22Rv1 (cell line): ENCODE measurements at regions not wholly inside any gene's neighbourhood (a gene's known extent, or its start where the extent isn't known, plus 50 kb on each side); places are given as distances from the start of the nearest gene placed in this dataset.

Source experiments
- H3K27ac ChIP-seq: fragments of 450-650 bp; 2 replicates; pipeline ENCODE4 v1.5.1; 2017
- ZFX ChIP-seq: fragments of 450-650 bp; IDR thresholded peaks from 2 replicates; pipeline ENCODE4 v1.6.1; 2017; ENCODE audit warnings: antibody characterized with exemption, borderline replicate concordance
- TF ChIP-seq, protein P1 (sequence below): fragments of 450-650 bp; IDR thresholded peaks from 2 replicates; pipeline ENCODE4 v1.5.1; 2017; ENCODE audit warnings: mild to moderate bottlenecking

DNA sequence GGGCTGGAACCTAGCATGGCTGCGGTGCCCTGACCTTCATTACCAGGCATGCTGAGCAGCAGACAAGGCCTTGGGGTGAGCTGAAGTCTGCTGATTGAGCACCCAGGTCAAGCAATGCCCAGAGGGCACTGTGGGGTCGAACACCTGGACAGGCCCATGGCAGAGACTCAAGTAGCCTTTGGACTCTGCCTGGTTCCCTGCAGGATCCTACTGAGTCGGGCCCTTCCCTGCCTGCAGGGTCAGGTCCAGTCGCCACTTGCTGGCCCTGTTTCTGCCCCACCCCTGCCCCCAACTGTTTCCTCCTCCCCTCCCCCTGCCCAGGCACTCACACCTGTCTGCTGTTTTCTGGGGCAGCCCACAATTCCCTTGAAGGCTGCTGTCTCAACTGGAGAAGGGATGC, 483.2 kb upstream of the MKI67 start:
- no peak for TF ChIP-seq ZFX
- TF ChIP-seq, protein P1, sequence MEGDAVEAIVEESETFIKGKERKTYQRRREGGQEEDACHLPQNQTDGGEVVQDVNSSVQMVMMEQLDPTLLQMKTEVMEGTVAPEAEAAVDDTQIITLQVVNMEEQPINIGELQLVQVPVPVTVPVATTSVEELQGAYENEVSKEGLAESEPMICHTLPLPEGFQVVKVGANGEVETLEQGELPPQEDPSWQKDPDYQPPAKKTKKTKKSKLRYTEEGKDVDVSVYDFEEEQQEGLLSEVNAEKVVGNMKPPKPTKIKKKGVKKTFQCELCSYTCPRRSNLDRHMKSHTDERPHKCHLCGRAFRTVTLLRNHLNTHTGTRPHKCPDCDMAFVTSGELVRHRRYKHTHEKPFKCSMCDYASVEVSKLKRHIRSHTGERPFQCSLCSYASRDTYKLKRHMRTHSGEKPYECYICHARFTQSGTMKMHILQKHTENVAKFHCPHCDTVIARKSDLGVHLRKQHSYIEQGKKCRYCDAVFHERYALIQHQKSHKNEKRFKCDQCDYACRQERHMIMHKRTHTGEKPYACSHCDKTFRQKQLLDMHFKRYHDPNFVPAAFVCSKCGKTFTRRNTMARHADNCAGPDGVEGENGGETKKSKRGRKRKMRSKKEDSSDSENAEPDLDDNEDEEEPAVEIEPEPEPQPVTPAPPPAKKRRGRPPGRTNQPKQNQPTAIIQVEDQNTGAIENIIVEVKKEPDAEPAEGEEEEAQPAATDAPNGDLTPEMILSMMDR = no peak
- H3K27ac ChIP-seq = no peak overlapping the region

DNA sequence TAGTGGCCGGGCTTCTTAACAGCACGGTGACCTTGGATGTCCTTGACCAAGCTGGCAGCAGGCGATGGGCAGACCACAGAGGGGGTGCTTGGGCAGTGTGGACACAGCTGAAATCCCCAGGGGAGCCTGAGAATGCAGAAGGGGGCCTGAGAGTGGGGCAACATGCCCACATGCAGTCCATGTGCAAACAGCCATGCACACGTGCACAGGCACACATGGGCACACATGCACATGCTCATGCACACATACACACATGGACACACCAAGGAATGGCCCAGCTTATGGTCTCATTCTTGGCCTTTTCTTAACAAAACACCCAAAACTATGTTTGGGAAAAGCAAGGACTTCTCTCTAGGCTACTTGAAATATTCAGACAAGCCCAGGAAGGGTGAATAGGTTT, 483.9 kb upstream of the MKI67 start:
- H3K27ac ChIP-seq = no peak overlapping the region
- TF ChIP-seq ZFX = no peak
- TF ChIP-seq, protein P1 = no peak

DNA sequence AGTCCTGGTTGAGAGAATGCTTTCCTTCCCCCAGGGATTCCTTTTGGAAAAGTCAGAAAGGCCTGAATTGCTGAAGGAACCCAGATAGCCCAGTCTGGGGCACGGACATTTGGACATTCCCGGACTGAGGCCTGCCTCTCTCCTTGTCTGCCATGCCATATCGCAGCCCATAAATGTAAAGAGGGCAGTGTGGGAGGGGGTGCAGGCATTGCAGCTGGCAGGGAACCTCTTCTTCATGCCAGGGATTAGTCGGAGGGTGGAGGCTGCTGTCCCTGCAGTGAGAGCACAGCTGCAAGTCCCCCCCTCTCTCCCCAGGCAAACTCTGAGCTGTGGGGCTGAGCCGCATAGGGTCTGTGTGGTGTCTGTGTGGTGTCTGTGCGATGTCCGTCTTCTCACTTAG, 486.0 kb upstream of the MKI67 start:
- no peak overlapping the region for H3K27ac ChIP-seq
- no peak for TF ChIP-seq ZFX
- TF ChIP-seq, protein P1 = no peak

DNA sequence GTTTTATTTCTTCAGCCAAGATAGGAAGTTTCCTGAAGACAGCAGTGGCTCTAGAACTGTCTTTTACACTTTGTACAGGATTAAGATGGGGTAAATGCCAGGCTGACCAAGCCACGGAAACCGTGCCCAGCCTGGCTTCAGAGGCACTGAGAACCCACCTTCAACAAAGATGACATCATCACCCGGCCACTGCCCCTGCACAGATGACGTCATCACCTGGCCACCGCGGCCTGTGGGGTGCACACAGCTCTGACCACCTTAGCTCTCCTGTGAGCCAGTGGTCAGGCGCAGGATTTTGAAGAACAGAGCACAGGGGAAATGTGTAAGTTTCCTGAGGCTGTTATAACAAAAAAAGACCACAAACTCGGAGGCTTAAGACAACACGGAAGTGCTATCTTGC, 486.4 kb upstream of the MKI67 start:
- no peak overlapping the region for H3K27ac ChIP-seq
- TF ChIP-seq, protein P1 = no peak
- TF ChIP-seq ZFX = no peak

DNA sequence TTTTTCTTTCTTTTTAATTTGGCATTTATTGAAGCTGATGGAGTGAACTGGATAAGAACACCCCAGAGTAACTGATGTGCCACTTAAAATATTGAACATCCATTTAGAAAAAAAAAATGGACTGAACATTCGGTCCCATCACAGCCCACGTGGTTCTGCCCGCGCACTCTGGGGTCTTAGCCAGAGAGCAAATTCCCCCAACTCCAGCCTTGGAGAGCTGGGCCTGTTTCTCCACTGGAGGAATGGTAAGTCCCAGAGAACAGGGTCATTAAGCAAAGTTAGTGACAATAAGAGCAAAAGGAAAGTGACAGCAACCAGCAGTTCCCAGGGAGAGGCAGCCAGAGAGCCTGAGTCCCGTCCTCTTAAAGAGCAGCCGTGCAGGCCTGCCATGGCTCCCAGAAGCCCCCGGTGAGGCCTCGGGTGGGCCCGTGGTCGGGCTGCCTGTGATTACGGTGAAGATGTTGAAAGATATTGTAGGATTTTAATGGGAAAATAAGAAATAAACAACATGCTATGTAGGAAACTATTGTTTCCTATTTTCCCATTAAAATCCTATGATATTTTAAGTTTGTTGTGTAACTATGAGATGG, 487.9 kb upstream of the MKI67 start:
- TF ChIP-seq, protein P1 = no peak
- TF ChIP-seq ZFX = no peak

DNA sequence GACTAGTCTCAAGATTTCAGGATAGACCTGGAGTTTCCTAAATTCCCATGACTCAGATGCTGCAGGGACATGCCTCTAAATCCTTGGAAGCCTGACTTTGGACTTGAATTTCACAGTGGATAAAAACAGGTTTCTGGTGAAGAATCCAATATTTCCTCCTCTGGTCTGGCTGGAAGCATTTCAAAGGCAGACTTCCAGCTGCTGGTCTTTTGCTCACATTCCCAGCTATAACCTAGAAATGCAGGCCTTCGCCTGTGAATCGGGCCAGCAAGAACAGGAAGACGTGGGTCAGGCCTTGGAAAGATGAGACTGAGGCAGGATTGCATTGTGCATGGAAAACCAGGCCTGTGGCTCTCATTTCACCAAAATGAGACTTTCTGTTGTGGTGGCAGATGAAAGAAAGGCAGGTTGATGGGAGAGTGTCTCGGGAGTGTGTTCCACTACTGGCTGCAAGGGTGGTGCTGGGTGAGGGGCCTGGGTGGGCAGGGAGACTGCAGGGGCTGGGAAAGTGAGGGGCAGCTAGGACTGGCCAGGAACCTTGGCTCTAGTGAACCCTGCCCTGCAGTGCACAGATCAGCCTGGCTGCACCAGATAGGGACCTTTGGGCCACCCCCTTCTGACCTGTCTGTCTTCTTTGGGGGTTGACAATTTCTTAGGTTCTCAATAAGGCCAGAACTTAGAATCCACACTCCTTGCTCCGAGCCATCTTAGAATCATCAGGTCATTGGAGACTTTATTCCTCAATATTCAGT, 488.8 kb upstream of the MKI67 start:
- TF ChIP-seq, protein P1 = no peak
- TF ChIP-seq ZFX = no peak
- H3K27ac ChIP-seq = no peak overlapping the region

More for the DNA sequence above, 487.9 kb upstream of the MKI67 start:
- H3K27ac ChIP-seq = no peak overlapping the region

DNA sequence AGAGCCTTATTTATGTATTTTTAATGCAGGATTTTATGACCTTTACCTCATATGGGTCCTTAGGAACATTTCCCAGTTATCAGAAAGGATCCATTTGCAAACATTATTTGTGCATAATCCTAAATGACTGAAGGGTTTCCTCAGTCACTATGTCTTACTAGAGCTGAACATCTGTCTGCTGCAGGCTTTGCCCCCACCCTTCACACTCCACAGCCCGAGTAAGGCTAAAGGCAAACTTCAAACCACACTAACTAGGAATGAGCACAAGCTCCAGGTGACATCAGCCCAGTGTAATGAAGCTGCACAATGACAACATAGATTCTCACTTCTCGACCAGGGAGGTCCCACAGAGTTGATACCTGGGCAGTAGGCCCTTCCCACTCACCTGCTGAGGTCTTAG, 491.3 kb upstream of the MKI67 start:
- TF ChIP-seq ZFX = no peak
- TF ChIP-seq, protein P1 = no peak
- no peak overlapping the region for H3K27ac ChIP-seq
